HFF-Myc (cell line): ENCODE measurements at regions not wholly inside any gene's neighbourhood (a gene's known extent, or its start where the extent isn't known, plus 50 kb on each side); places are given as distances from the start of the nearest gene placed in this dataset.
A peak's percentile ranks its signal among the peaks of the same experiment; 100 is the strongest.

Source experiments
- DNase-seq: peaks from one replicate; pipeline ENCODE4 v3.0.0-alpha.2; 2011; ENCODE audit warnings: low read depth; ENCODE audit errors: extremely low read depth
- H3K4me3 ChIP-seq: replicated peaks from 2 replicates; pipeline ENCODE4 v1.5.1; 2011; ENCODE audit warnings: low read depth, mild to moderate bottlenecking, control low read depth, low read length
- CTCF ChIP-seq: IDR thresholded peaks from 2 replicates; pipeline ENCODE4 v1.5.1; 2012; ENCODE audit warnings: mild to moderate bottlenecking, low read depth, low read length, control low read depth; ENCODE audit errors: missing control alignments

- no peak for DNase-seq
- no peak overlapping the region for H3K4me3 ChIP-seq
- TF ChIP-seq CTCF: no peak
Measured at GRCh38 chr21:15986277-15986676, 256.5 kb downstream of the USP25 start.

- no peak for TF ChIP-seq CTCF
- no peak for DNase-seq
- no peak overlapping the region for H3K4me3 ChIP-seq
Measured at GRCh38 chr21:15992171-15992570, 262.4 kb downstream of the USP25 start.

- no peak overlapping the region for H3K4me3 ChIP-seq
- TF ChIP-seq CTCF: no peak
- DNase-seq: no peak
Measured at GRCh38 chr21:15993951-15994350, 264.2 kb downstream of the USP25 start.

- DNase-seq: no peak
- no peak overlapping the region for H3K4me3 ChIP-seq
- TF ChIP-seq CTCF: no peak
Measured at GRCh38 chr21:15999741-16000140, 270.0 kb downstream of the USP25 start.

GRCh38 chr21:16002874-16003466, 273.2 kb downstream of the USP25 start:
- peak; percentile 24 for DNase-seq
- no peak overlapping the region for H3K4me3 ChIP-seq
- TF ChIP-seq CTCF: peak; percentile 27

- H3K4me3 ChIP-seq: no peak overlapping the region
- DNase-seq: no peak
- no peak for TF ChIP-seq CTCF
Measured at GRCh38 chr21:16004086-16004485, 274.3 kb downstream of the USP25 start.

GRCh38 chr21:16004523-16004922, 274.7 kb downstream of the USP25 start:
- TF ChIP-seq CTCF: no peak
- DNase-seq: no peak
- no peak overlapping the region for H3K4me3 ChIP-seq
